ENCODE measurements at regions not wholly inside any gene's neighbourhood (a gene's known extent, or its start where the extent isn't known, plus 50 kb on each side); places are given as distances from the start of the nearest gene placed in this dataset.

GRCh38 chr5:93191035-93191817, 389.8 kb downstream of the NR2F1-AS1 start:
- no peaks in the 10 kb centered on the region for H4K20me1 ChIP-seq (ENCODE audit: insufficient read depth, low read length)
- H3K36me3 ChIP-seq (replicated peaks; ENCODE audit: low read depth, low read length): no peaks in the 10 kb centered on the region
- H2AFZ ChIP-seq (ENCODE audit: low read depth, low read length): no peak overlapping the region
- H3K27ac ChIP-seq (ENCODE audit: low read length): no peak overlapping the region
- H3K79me2 ChIP-seq (ENCODE audit: low read length): no peaks in the 10 kb centered on the region
- H3K4me3 ChIP-seq (ENCODE audit: low read length): no peak overlapping the region
- H3K9ac ChIP-seq (ENCODE audit: low read length): no peak overlapping the region
- no peak overlapping the region for H3K4me2 ChIP-seq (ENCODE audit: low read length)
- no peaks in the 10 kb centered on the region for H3K27me3 ChIP-seq (ENCODE audit: low read depth, low read length)
- TF ChIP-seq EZH2phosphoT487 (IDR thresholded peaks at IDR 0.05; ENCODE audit: low read depth) (no peak), CTCF (IDR thresholded peaks at IDR 0.05; ENCODE audit: low read depth, low read length) (no peak)
- H3K4me1 ChIP-seq (ENCODE audit: low read length): no peaks in the 10 kb centered on the region
- H3K9me3 ChIP-seq (ENCODE audit: insufficient read depth, low read length): no peaks in the 10 kb centered on the region

DNA sequence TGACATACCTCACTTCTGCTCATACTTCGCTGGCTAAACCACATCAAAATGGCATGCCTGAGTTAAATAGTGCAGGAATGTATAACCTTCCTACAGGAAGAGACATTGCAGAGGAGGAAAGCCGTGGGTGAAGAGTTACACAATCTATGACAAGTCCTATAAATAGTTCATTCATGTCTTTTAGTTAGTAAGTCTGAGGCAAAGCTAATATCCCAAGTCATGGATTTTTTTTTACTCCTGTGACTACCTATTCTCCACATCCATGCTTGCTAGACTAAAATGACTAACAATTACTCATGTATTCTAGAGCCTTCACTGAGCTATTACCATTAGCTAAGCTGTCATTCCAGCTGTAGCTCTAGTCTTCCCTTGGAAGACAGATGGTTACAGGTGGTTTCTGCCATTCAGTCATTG, 391.3 kb downstream of the NR2F1-AS1 start:
- H3K27me3 ChIP-seq (ENCODE audit: low read depth, low read length): no peaks in the 10 kb centered on the region
- H3K4me3 ChIP-seq (ENCODE audit: low read length): no peak overlapping the region
- no peaks in the 10 kb centered on the region for H3K36me3 ChIP-seq (replicated peaks; ENCODE audit: low read depth, low read length)
- no peak overlapping the region for H3K27ac ChIP-seq (ENCODE audit: low read length)
- TF ChIP-seq CTCF (IDR thresholded peaks at IDR 0.05; ENCODE audit: low read depth, low read length) (no peak), EZH2phosphoT487 (IDR thresholded peaks at IDR 0.05; ENCODE audit: low read depth) (no peak)
- H3K4me1 ChIP-seq (ENCODE audit: low read length): no peaks in the 10 kb centered on the region
- H3K79me2 ChIP-seq (ENCODE audit: low read length): no peaks in the 10 kb centered on the region
- no peak overlapping the region for H3K4me2 ChIP-seq (ENCODE audit: low read length)
- no peaks in the 10 kb centered on the region for H4K20me1 ChIP-seq (ENCODE audit: insufficient read depth, low read length)
- H2AFZ ChIP-seq (ENCODE audit: low read depth, low read length): no peak overlapping the region
- H3K9me3 ChIP-seq (ENCODE audit: insufficient read depth, low read length): no peaks in the 10 kb centered on the region
- H3K9ac ChIP-seq (ENCODE audit: low read length): no peak overlapping the region

DNA sequence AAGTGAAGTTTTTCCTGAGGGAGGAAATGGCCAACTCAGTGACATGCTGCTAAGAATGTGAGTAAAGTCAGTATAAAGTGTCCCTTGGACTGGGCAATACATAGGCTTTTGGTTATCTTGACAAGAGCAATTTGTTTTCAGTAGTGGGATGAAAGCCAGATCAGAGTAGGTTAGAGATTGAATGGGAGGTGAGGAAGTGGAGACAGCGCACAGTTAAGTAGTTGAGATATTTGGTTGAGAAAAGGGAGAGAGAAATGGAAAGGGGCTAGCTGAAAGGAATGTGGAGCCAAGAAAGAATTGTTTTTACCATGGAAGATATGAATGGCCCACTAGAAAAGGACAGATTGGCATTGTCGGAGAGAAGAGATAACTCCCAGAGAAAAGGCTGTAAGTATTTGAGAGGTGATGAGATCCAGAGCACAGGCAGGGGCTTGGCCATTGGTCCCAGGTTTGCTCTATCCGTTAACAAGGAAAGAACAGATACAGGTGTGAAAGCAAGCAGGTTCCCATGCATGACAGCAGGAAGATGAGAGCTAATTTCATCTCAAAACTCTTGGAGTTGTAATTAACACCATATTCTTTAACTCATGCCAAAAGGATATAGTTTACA, 392.0 kb downstream of the NR2F1-AS1 start:
- H3K9me3 ChIP-seq (ENCODE audit: insufficient read depth, low read length): no peaks in the 10 kb centered on the region
- H3K79me2 ChIP-seq (ENCODE audit: low read length): no peaks in the 10 kb centered on the region
- H3K9ac ChIP-seq (ENCODE audit: low read length): no peak overlapping the region
- no peak overlapping the region for H3K27ac ChIP-seq (ENCODE audit: low read length)
- H3K36me3 ChIP-seq (replicated peaks; ENCODE audit: low read depth, low read length): no peaks in the 10 kb centered on the region
- no peaks in the 10 kb centered on the region for H3K27me3 ChIP-seq (ENCODE audit: low read depth, low read length)
- H3K4me2 ChIP-seq (ENCODE audit: low read length): no peak overlapping the region
- H2AFZ ChIP-seq (ENCODE audit: low read depth, low read length): no peak overlapping the region
- no peaks in the 10 kb centered on the region for H4K20me1 ChIP-seq (ENCODE audit: insufficient read depth, low read length)
- no peak for TF ChIP-seq CTCF (IDR thresholded peaks at IDR 0.05; ENCODE audit: low read depth, low read length)
- no peak for TF ChIP-seq EZH2phosphoT487 (IDR thresholded peaks at IDR 0.05; ENCODE audit: low read depth)
- H3K4me1 ChIP-seq (ENCODE audit: low read length): no peaks in the 10 kb centered on the region
- H3K4me3 ChIP-seq (ENCODE audit: low read length): no peak overlapping the region

- no peak overlapping the region for H3K9ac ChIP-seq (ENCODE audit: low read length)
- H3K27me3 ChIP-seq (ENCODE audit: low read depth, low read length): no peaks in the 10 kb centered on the region
- no peaks in the 10 kb centered on the region for H3K79me2 ChIP-seq (ENCODE audit: low read length)
- H3K4me1 ChIP-seq (ENCODE audit: low read length): no peaks in the 10 kb centered on the region
- H3K36me3 ChIP-seq (replicated peaks; ENCODE audit: low read depth, low read length): no peaks in the 10 kb centered on the region
- no peaks in the 10 kb centered on the region for H3K9me3 ChIP-seq (ENCODE audit: insufficient read depth, low read length)
- H3K4me2 ChIP-seq (ENCODE audit: low read length): no peak overlapping the region
- H4K20me1 ChIP-seq (ENCODE audit: insufficient read depth, low read length): no peaks in the 10 kb centered on the region
- H2AFZ ChIP-seq (ENCODE audit: low read depth, low read length): no peak overlapping the region
- H3K4me3 ChIP-seq (ENCODE audit: low read length): no peak overlapping the region
- no peak for TF ChIP-seq CTCF (IDR thresholded peaks at IDR 0.05; ENCODE audit: low read depth, low read length)
- no peak for TF ChIP-seq EZH2phosphoT487 (IDR thresholded peaks at IDR 0.05; ENCODE audit: low read depth)
- H3K27ac ChIP-seq (ENCODE audit: low read length): no peak overlapping the region
Measured at GRCh38 chr5:93186076-93186682, 394.8 kb downstream of the NR2F1-AS1 start.

Measured in OCI-LY3 (cell line).